GM21526 (cell line): ENCODE measurements at regions not wholly inside any gene's neighbourhood (a gene's known extent, or its start where the extent isn't known, plus 50 kb on each side); places are given as distances from the start of the nearest gene placed in this dataset.
"Not testable (repeated sequence)": the region's sequence is repeated elsewhere in the genome, so short reads cannot be mapped to it uniquely, and the experiment has no call there.

ENCODE experiments used
- ATAC-seq: cut with Tn5 transposase; IDR thresholded peaks from one replicate; pipeline ENCODE4 v1.9.1; 2021; ENCODE audit warnings: moderate library complexity; ENCODE audit not compliant: unreplicated experiment, low FRiP score

DNA sequence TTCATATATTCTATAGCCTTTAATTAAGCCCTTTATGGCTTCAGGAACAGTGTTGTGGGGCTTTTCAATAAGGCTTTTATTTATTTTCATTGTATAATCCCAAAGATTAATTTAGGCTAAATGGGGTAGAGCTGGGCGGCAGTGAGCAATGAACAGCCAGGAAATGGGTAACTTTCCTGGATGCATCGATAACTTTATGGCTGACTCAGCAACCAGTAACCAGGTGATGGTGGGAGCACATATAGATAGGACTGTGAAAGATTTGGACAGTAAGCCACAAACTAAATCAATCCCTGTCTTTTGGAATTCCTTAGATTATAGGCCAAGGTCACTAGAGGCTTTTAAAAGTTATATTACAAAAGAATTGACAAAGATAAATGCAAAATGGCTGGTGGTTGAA, 1260.6 kb upstream of the CELF4 start:
- ATAC-seq, result no peak

- ATAC-seq, result no peak
These were observed 1245.6 kb upstream of the CELF4 start for GRCh38 chr18:38811209-38811608.

DNA sequence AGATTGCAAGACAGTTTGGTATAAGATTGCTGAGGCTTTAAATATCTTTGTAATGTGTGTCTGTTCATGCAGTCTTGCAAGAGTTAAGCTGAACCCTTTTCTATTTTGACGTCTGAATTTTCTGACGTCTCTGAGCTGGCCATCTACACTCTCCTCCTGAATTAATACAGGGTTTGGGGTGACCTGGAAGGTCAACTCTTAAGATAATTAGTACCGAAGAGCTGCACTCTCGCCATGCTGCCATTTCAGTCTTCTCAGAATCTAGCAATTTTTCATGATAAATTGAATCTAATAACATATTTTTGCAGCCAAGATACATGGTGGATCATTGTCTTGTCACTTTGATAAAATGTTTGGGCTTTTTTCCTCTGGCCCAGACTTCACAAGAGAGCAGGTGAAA, 1245.2 kb upstream of the CELF4 start:
- no peak for ATAC-seq

DNA sequence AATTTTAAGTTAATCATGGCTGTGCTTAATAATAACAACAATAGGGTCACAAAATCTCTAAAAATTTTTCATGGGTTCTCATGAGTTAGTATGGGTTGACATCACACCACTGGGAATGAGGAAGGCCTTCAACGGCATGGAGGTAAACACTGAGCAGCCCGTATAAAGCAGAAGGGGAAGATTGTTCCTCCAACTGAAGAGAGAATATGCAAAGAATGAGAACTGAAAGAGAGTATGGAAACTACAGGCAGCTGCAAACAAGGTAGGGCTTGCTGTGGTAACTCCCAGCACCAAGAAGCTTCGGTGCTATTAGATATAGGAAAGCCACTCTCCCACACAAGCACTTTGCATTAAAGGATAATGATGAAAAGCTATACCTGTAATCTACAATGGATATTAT, 1242.3 kb upstream of the CELF4 start:
- ATAC-seq, result no peak

DNA sequence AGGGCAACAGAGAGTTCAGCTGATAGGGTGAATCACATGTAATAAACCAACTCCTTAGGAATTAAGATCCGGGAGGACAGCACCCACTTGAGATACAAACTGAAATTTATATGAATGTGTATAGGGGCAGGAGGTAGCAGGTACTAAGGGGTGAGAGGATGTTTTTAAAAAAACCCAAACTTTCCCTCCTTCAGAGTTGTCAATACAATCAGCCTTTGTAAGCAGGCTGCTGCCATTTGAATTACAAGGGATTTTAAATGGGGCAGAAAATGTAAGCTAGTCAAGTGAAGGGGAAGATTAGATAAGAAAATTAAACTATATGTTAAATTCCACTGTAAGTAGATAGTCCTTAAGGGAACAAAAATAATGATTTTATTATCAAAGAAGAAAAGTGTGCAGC, 1239.7 kb upstream of the CELF4 start:
- ATAC-seq, result no peak

- no peak for ATAC-seq
These were observed 1236.0 kb upstream of the CELF4 start for GRCh38 chr18:38801640-38802039.

GRCh38 chr18:38796762-38797161, 1231.2 kb upstream of the CELF4 start:
- no peak for ATAC-seq

DNA sequence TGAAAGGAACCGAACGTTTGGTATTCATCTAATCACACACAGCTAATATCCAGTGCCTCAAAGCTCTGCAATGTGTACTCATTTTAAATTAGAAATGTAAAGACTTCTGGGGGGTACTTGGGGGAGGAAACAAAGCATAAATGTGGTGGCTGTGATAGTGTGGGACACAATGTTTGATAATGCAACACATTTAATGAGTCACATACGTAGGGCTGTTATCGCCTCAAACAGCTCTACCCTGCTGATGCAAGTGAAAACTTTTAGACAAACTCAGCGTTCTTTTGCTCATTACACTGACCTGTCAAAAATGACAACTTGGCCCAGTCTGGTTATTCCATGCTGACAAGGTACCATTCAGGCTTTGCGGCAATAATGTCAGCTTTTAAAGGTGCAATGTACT, 1227.1 kb upstream of the CELF4 start:
- no peak for ATAC-seq

DNA sequence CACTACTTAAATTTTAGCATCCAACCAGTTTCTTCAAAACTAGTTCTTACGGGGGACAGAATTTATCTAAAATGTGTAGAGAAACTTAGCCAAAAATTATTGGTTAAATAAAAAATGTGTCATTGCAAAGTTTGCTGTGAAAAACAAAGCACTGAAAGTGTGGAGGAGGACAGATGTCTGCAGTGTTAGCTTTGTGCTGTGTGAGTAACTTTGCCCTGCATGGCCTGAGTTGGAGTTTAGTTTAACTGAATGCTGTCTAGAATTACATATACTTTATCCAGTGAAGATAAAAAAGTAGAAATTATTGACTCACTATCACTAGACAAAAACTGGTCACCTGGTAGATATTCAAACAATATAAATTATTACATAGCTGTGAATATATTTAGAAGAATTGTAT, 1225.2 kb upstream of the CELF4 start:
- ATAC-seq, result no peak

DNA sequence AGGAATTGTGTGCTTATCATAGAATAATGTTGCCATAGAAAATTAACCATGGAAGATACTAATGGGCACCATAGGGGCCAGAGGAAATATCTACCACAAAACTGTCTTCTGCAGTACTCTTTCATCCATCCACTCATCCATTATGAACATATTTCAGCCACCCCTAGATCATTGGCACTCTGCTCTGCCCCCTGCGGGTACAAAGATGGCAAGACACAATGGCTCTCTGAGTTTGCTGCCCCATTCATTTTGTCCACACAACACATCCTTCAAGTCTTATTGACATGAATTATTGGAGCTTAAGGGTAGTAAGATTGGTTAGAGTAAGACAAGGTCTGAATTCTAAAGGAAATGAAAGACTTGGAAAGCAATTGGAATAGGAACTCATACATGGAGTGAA, 1224.7 kb upstream of the CELF4 start:
- no peak for ATAC-seq

DNA sequence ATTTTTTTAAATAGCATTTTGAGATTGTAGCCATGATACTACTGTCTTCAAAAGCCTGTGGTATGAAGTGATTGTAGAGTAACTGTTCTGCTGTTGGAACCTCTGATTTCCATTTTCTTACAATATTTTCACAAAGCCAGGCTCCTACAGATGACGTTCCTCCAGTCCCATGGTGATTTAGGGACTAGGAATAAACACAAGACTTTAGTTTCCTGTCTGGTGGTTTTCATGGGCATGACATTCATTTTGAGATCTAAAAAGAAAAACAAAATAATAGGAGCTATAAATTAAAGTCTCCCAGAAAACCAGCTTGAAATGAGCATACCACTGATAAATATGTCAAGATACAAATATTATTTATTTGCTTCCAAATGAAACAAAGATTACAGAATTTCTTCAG, 1223.5 kb upstream of the CELF4 start:
- no peak for ATAC-seq

GRCh38 chr18:38786906-38787305, 1221.3 kb upstream of the CELF4 start:
- ATAC-seq, result no peak

DNA sequence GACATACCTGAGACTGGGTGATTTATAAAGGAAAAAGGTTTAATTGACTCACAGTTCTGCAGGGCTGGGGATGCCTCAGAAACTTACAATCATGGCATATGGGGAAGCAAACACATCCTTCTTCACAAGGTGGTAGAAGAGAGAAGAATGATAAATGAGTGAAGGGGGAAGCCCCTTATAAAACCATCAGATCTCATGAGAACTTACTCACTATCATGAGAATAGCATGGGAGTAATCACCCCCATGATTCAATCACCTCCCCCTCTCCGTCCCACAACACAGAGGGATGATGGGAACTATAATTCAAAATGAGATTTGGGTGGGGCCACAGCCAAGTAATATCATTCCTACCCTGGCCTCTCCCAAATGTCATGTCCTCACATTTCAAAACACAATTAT, 1206.0 kb upstream of the CELF4 start:
- not testable (repeated sequence) for ATAC-seq

GRCh38 chr18:38768504-38768903, 1202.9 kb upstream of the CELF4 start:
- ATAC-seq, result no peak

GRCh38 chr18:38759457-38759856, 1193.9 kb upstream of the CELF4 start:
- ATAC-seq, result no peak

DNA sequence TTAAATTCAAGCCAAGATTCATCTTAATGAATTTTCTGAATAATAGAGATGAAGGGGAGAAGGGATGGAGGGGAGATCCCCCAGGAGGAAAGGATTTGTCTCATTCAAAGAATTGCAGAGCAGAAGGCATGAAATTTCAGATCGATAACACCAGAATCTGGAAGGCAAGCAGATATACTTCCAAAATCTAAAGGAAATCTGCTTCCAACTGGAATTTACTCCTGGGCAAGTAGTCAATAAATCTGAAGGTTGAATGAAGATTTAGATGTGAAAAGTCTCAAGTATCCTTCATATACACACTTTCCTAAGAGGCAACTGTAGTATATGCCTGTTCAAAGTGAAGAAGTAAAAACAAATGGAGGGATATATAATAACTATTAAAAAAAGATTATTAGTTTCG, 1190.8 kb upstream of the CELF4 start:
- no peak for ATAC-seq

GRCh38 chr18:38752430-38752829, 1186.8 kb upstream of the CELF4 start:
- peak; percentile 65 for ATAC-seq

GRCh38 chr18:38751898-38752297, 1186.3 kb upstream of the CELF4 start:
- ATAC-seq, result no peak

- ATAC-seq, result no peak
These were observed 1185.6 kb upstream of the CELF4 start for GRCh38 chr18:38751211-38751610.

DNA sequence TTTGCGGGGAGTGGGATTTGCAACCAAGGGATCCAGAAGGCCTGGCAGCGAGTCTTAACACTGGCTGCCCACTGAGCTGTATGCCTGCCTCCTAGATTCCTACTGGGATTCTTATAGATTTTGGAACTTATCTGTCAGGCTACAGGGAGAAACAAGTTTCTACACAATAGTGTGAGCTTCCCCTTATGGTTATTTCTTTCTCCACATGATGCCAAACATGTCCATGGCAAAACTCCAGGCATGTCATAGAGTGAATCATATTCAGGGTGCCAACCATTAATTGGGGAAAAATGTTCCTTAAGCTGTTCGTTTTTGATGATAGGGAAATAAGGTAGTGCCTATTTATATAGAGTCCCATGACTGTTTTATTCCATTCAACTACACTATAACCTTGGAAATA, 1185.2 kb upstream of the CELF4 start:
- no peak for ATAC-seq

DNA sequence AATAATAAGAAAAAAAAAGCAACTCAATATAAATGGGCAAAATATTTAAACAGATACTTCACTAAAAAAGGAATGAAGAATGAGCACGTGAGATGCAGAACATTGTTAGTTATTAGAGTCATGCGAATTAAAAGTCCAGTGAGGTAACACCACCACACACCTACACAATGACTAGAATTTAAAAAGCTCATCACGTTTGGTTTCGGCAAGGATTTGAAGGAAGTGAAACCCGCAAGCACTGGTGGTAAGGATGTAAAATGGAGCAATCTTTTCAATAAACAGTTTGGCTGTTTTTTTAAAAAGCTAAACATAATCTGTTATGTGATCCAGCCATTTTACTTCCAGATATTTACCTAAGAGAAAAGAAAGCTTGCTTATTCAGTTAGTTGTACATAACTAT, 1181.6 kb upstream of the CELF4 start:
- ATAC-seq, result no peak

- ATAC-seq, result not testable (repeated sequence)
These were observed 1154.6 kb upstream of the CELF4 start for GRCh38 chr18:38720181-38720580.

DNA sequence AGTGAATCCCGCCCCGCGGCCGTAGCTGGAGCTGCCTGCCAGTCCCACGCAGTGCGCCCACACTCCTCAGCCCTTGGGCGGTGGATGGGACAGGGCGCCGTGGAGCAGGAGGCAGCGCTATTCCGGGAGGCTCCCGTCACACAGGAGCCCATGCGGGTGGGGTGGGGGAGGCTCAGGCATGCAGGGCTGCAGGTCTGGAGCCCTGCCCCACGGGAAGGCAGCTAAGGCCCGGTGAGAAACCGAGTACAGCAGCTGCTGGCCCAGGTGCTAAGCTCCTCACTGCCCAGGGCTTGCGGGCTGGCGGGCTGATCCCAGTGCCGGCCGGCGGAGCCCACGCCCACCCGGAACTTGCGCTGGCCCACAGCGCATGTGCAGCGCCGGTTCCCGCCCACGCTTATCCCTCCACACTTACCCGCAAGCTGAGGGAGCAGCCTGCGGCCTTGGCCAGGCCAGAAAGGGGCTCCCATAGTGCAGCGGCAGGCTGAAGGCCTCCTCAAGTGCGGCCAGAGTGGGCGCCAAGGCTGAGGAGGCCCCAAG, 1152.8 kb upstream of the CELF4 start:
- no peak for ATAC-seq
